PC-3 (cell line): ENCODE measurements at regions not wholly inside any gene's neighbourhood (a gene's known extent, or its start where the extent isn't known, plus 50 kb on each side); places are given as distances from the start of the nearest gene placed in this dataset.

Experiments used
- ATAC-seq: fragments of 200-7000 bp; cut with Tn5 transposase; 2 replicates; pipeline ENCODE4 v1.9.1; 2020; ENCODE audit warnings: mild to moderate bottlenecking, moderate library complexity
- BruUV-seq: library from RNA; stranded (reverse); fragments of 400-500 nt; replicated peaks from 2 replicates; lab custom pipeline; 2021; lab: Mats Ljungman, UMichigan
- CTCF ChIA-PET: fragments of 300-600 bp; sonication (Branson Sonifier 250); formaldehyde crosslinking; loops from one replicate; lab custom pipeline; 2022; ENCODE audit warnings: antibody characterized with exemption; lab: Charles Lee
- POLR2A ChIA-PET: fragments of 300-600 bp; sonication (Branson Sonifier 250); formaldehyde crosslinking; loops from one replicate; lab custom pipeline; 2022; ENCODE audit warnings: antibody characterized with exemption; ENCODE audit not compliant: unreplicated experiment; lab: Charles Lee
- DNase-seq: peaks from one replicate; pipeline ENCODE4 v3.0.0-alpha.2; 2015
- H2AFZ ChIP-seq: fragments of 300-600 bp; sonication (generic); 2 replicates; pipeline ENCODE4 v1.6.0; 2016; ENCODE audit warnings: antibody characterized with exemption, low read length
- H3F3A ChIP-seq: fragments of 300-600 bp; sonication (generic); one replicate; pipeline ENCODE4 v1.6.0; 2017; ENCODE audit warnings: antibody characterized with exemption, low read length, control low read depth, mild to moderate bottlenecking; ENCODE audit not compliant: unreplicated experiment
- H3K27ac ChIP-seq: fragments of 300-600 bp; sonication (generic); 2 replicates; pipeline ENCODE4 v1.5.1; 2016; ENCODE audit warnings: mild to moderate bottlenecking, low read length
- H3K27me3 ChIP-seq: fragments of 300-600 bp; sonication (generic); 2 replicates; pipeline ENCODE4 v1.6.1; 2016; ENCODE audit warnings: low read length, mixed read lengths
- H3K36me3 ChIP-seq: fragments of 300-600 bp; sonication (generic); 2 replicates; pipeline ENCODE4 v1.6.1; 2016; ENCODE audit warnings: low read depth, mixed run types, low read length, mixed read lengths
- H3K4me1 ChIP-seq: fragments of 300-600 bp; sonication (generic); 2 replicates; pipeline ENCODE4 v1.5.1; 2016; ENCODE audit warnings: low read length; ENCODE audit not compliant: insufficient read depth
- H3K4me2 ChIP-seq: fragments of 300-600 bp; sonication (generic); 2 replicates; pipeline ENCODE4 v1.6.0; 2016; ENCODE audit warnings: low read length
- H3K4me3 ChIP-seq: fragments of 300-600 bp; sonication (generic); 2 replicates; pipeline ENCODE4 v1.5.1; 2016; ENCODE audit warnings: mild to moderate bottlenecking, low read length, mixed read lengths
- H3K79me2 ChIP-seq: fragments of 300-600 bp; sonication (generic); 2 replicates; pipeline ENCODE4 v1.6.1; 2017; ENCODE audit warnings: low read length, mixed read lengths
- H3K9ac ChIP-seq: fragments of 300-600 bp; sonication (generic); 2 replicates; pipeline ENCODE4 v1.6.0; 2016; ENCODE audit warnings: mild to moderate bottlenecking, low read length
- H3K9me2 ChIP-seq: fragments of 300-600 bp; sonication (generic); replicated peaks from 2 replicates; pipeline ENCODE4 v1.6.1; 2016; ENCODE audit warnings: mixed run types, low read length, mixed read lengths
- H3K9me3 ChIP-seq: fragments of 300-600 bp; sonication (generic); 2 replicates; pipeline ENCODE4 v1.6.1; 2016; ENCODE audit warnings: low read length, mixed read lengths
- H4K20me1 ChIP-seq: fragments of 300-600 bp; sonication (generic); 2 replicates; pipeline ENCODE4 v1.6.1; 2016; ENCODE audit warnings: low read length, mixed read lengths
- EZH2 ChIP-seq: fragments of 300-600 bp; sonication (generic); IDR thresholded peaks from one replicate; pipeline ENCODE4 v1.6.1; 2017; ENCODE audit warnings: antibody characterized with exemption, mild to moderate bottlenecking, low read length; ENCODE audit not compliant: unreplicated experiment
- EZH2phosphoT487 ChIP-seq: fragments of 300-600 bp; sonication (generic); IDR thresholded peaks from 2 replicates; pipeline ENCODE4 v1.6.1; 2018; ENCODE audit warnings: mild to moderate bottlenecking, antibody characterized with exemption, low read length, borderline replicate concordance
- intact Hi-C: fragments of 100-400 bp; cut with micrococcal nuclease; formaldehyde crosslinking; loops from 2 replicates; pipeline ENCODE4 v1.9.0; 2023
- TF ChIP-seq, protein P1 (sequence below): fragments of 300-600 bp; sonication (generic); conservative IDR thresholded peaks from 2 replicates; pipeline ENCODE4 v1.5.1; 2017; ENCODE audit warnings: antibody characterized with exemption, low read depth, mild to moderate bottlenecking, low read length

DNA sequence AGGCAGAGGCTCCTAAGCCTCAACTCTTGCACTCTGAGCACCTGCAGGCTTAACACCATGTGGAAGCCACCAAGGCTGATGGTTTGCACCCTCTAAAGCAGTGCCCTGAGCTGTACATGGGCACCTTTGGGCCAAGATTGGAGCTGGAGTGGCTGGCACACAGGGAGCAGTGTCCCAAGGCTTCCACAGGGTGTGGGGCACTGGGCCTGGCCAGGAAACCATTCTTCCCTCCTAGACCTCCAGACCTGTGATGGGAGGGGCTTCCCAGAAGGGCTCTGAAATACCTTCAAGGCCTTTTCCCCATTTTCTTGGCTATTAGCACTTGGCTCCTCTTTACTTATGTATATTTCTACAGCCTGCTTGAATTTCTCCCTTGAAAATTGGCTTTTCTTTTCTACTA, 67.9 kb upstream of the PPM1J start:
- H3K36me3 ChIP-seq: no peaks in the 10 kb centered on the region
- no peaks in the 10 kb centered on the region for H3K9me2 ChIP-seq
- intact Hi-C loops: no loop called here
- H3K9me3 ChIP-seq: no peaks in the 10 kb centered on the region
- H3F3A ChIP-seq: no peaks in the 10 kb centered on the region
- POLR2A ChIA-PET: no interaction called here
- no peaks in the 10 kb centered on the region for H3K27me3 ChIP-seq
- ATAC-seq: no peak
- BruUV-seq: no TSS peak
- H4K20me1 ChIP-seq: no peaks in the 10 kb centered on the region
- no peak overlapping the region for H3K9ac ChIP-seq
- CTCF ChIA-PET: no interaction called here
- H3K4me3 ChIP-seq: no peak overlapping the region
- no peak overlapping the region for H3K27ac ChIP-seq
- H3K4me2 ChIP-seq: no peak overlapping the region
- H2AFZ ChIP-seq: no peak overlapping the region
- H3K4me1 ChIP-seq: no peaks in the 10 kb centered on the region
- DNase-seq: no peak
- TF ChIP-seq, protein P1, sequence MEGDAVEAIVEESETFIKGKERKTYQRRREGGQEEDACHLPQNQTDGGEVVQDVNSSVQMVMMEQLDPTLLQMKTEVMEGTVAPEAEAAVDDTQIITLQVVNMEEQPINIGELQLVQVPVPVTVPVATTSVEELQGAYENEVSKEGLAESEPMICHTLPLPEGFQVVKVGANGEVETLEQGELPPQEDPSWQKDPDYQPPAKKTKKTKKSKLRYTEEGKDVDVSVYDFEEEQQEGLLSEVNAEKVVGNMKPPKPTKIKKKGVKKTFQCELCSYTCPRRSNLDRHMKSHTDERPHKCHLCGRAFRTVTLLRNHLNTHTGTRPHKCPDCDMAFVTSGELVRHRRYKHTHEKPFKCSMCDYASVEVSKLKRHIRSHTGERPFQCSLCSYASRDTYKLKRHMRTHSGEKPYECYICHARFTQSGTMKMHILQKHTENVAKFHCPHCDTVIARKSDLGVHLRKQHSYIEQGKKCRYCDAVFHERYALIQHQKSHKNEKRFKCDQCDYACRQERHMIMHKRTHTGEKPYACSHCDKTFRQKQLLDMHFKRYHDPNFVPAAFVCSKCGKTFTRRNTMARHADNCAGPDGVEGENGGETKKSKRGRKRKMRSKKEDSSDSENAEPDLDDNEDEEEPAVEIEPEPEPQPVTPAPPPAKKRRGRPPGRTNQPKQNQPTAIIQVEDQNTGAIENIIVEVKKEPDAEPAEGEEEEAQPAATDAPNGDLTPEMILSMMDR: no peak
- TF ChIP-seq EZH2: no peak
- no peak for TF ChIP-seq EZH2phosphoT487
- H3K79me2 ChIP-seq: no peaks in the 10 kb centered on the region

DNA sequence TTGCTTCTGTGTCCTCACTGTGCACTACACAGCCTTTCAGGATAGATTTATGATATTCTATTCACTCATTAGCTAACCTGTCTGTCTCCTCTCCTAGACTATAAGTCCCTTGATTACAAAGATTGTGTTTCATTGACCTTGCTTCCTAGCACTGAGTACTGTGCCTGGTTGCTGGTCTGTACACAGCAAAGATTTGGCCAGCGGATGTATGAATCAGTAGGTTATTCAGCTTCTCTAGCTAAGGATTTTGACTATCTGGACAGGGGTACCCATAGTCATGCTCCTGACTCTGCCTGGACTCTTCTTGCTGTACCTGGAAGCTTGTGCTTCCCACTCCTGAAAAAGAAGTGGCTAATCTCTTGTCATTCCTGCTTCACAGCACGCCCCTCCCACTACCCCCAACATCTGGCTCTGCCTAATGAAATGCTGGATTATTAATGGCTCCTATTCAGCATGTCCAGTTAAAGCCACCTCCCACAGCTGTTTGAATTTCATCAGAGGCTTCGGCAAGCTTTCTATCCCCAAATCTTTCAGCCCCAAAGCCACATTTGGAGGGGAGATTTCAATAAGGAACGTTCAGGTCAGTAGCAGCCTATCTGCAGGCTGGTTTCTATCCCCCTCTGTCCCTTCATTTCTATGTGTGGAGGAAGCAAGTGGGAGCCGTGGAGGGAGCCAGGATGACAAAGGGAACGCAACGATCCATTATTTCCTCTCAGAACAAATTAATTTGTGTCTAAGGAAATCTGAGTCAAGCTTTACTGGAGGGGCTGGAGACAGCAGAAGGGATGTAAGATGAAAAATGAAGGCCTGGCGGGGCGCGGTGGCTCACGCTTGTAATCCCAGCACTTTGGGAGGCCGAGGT, 64.8 kb upstream of the PPM1J start:
- Histone ChIP-seq H3K27ac (no peak overlapping the region), H3K9me3 (no peaks in the 10 kb centered on the region), H3K36me3 (no peaks in the 10 kb centered on the region), H3K9ac (no peak overlapping the region), H3K4me1 (no peaks in the 10 kb centered on the region), H3K4me2 (no peak overlapping the region), H3K9me2 (no peaks in the 10 kb centered on the region), H3K79me2 (no peaks in the 10 kb centered on the region), H3F3A (no peaks in the 10 kb centered on the region), H4K20me1 (no peaks in the 10 kb centered on the region), H3K27me3 (no peaks in the 10 kb centered on the region), H2AFZ (no peak overlapping the region), H3K4me3 (no peak overlapping the region)
- CTCF ChIA-PET: no interaction called here
- POLR2A ChIA-PET: no interaction called here
- ATAC-seq: no peak
- intact Hi-C loops: no loop called here
- TF ChIP-seq, protein P1: no peak
- TF ChIP-seq EZH2: no peak
- TF ChIP-seq EZH2phosphoT487: no peak
- no TSS peak for BruUV-seq
- no peak for DNase-seq

DNA sequence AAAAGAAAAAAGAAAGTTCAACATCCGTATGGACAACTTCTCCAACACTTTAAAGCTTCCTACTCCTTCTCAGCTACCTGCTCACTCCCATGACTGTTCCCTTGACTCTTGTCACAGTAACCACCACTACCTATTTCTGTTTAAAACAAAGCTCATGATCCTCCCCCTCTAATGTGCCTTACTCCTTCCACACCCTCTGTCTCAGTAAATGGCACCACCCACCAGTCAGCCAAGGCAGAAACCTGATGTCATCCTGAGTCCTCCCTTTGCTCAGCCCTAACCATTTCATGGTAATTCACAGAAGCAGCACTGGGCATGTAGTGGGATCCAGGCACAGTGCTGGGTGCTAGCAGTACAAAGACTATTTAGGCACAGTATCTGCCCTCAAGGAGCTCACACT, 63.0 kb upstream of the PPM1J start:
- no peak overlapping the region for H3K27ac ChIP-seq
- BruUV-seq: no TSS peak
- no peak for DNase-seq
- no peak overlapping the region for H2AFZ ChIP-seq
- no peaks in the 10 kb centered on the region for H4K20me1 ChIP-seq
- no peaks in the 10 kb centered on the region for H3K79me2 ChIP-seq
- POLR2A ChIA-PET: interaction anchor here (0.7 kb wide), 1 partner anchor 27 kb away, joined by 11 read pairs; no protein-coding TSS in a partner anchor
- no peak overlapping the region for H3K4me3 ChIP-seq
- no peaks in the 10 kb centered on the region for H3K27me3 ChIP-seq
- ATAC-seq: no peak
- no peaks in the 10 kb centered on the region for H3K4me1 ChIP-seq
- H3K36me3 ChIP-seq: no peaks in the 10 kb centered on the region
- CTCF ChIA-PET: interaction anchor here (0.6 kb wide), 1 partner anchor 61 kb away, joined by 3 read pairs; no protein-coding TSS in a partner anchor
- H3F3A ChIP-seq: no peaks in the 10 kb centered on the region
- no peaks in the 10 kb centered on the region for H3K9me2 ChIP-seq
- H3K4me2 ChIP-seq: no peak overlapping the region
- no peak for TF ChIP-seq EZH2phosphoT487
- TF ChIP-seq, protein P1: no peak
- TF ChIP-seq EZH2: no peak
- H3K9me3 ChIP-seq: no peaks in the 10 kb centered on the region
- H3K9ac ChIP-seq: no peak overlapping the region
- intact Hi-C loops: no loop called here
